Loucy (cell line): ENCODE measurements at regions not wholly inside any gene's neighbourhood (a gene's known extent, or its start where the extent isn't known, plus 50 kb on each side); places are given as distances from the start of the nearest gene placed in this dataset.

ENCODE experiments used
- CTCF ChIP-seq: fragments of 200-600 bp; sonication (generic); conservative IDR thresholded peaks from 2 replicates; pipeline ENCODE4 v1.5.1; 2014; ENCODE audit warnings: mild to moderate bottlenecking, antibody characterized with exemption, low read length
- EZH2phosphoT487 ChIP-seq: fragments of 200-600 bp; IDR thresholded peaks from 2 replicates; pipeline ENCODE4 v1.6.1; 2018; ENCODE audit warnings: antibody characterized with exemption, mild to moderate bottlenecking, moderate library complexity, borderline replicate concordance

- TF ChIP-seq CTCF (no peak), EZH2phosphoT487 (no peak)
Measured at GRCh38 chr1:88530246-88530645, 153.8 kb upstream of the PKN2 start.
